Inferior parietal cortex (tissue), 1 donor: ENCODE measurements at regions not wholly inside any gene's neighbourhood (a gene's known extent, or its start where the extent isn't known, plus 50 kb on each side); places are given as distances from the start of the nearest gene placed in this dataset.
"Not testable (repeated sequence)": the region's sequence is repeated elsewhere in the genome, so short reads cannot be mapped to it uniquely, and the experiment has no call there.

Source experiments
- DNase-seq: peaks from one replicate; pipeline ENCODE4 v3.0.0-alpha.2; 2016; ENCODE audit errors: extremely low spot score

GRCh38 chr11:34754171-34754823 lies 133.4 kb downstream of the EHF start:
- no peak for DNase-seq

GRCh38 chr11:34750692-34751405 lies 130.0 kb downstream of the EHF start:
- DNase-seq = no peak

- no peak for DNase-seq
These were observed 129.1 kb downstream of the EHF start for GRCh38 chr11:34749666-34750659.

GRCh38 chr11:34748036-34748435 lies 127.1 kb downstream of the EHF start:
- DNase-seq = no peak

- DNase-seq = no peak
These were observed 126.4 kb downstream of the EHF start for GRCh38 chr11:34747251-34747650.

- no peak for DNase-seq
These were observed 124.3 kb downstream of the EHF start for GRCh38 chr11:34745195-34745594.

GRCh38 chr11:34744511-34744910 lies 123.6 kb downstream of the EHF start:
- DNase-seq = no peak

GRCh38 chr11:34738237-34738636 lies 117.3 kb downstream of the EHF start:
- DNase-seq = no peak

- DNase-seq = no peak
These were observed 111.9 kb downstream of the EHF start for GRCh38 chr11:34732831-34733230.

GRCh38 chr11:34731603-34732002 lies 110.7 kb downstream of the EHF start:
- DNase-seq = no peak

GRCh38 chr11:34730544-34731295 lies 109.8 kb downstream of the EHF start:
- DNase-seq = no peak

GRCh38 chr11:34728609-34729008 lies 107.7 kb downstream of the EHF start:
- no peak for DNase-seq

- no peak for DNase-seq
These were observed 106.4 kb downstream of the EHF start for GRCh38 chr11:34727228-34727737.

- no peak for DNase-seq
These were observed 104.1 kb downstream of the EHF start for GRCh38 chr11:34724973-34725372.

- DNase-seq = no peak
These were observed 100.8 kb downstream of the EHF start for GRCh38 chr11:34721646-34722045.

- DNase-seq = no peak
These were observed 98.5 kb downstream of the EHF start for GRCh38 chr11:34719303-34719848.

GRCh38 chr11:34713631-34714030 lies 92.7 kb downstream of the EHF start:
- DNase-seq = not testable (repeated sequence)
